Stimulated activated naive B cell treated with anti-CD40 and anti-IgM and Interleukin-4, amounts not matched to agents 10 μg/mL and 1 μg/mL and 100 μg/mL, for 72 hours (primary cell): ENCODE measurements at regions not wholly inside any gene's neighbourhood (a gene's known extent, or its start where the extent isn't known, plus 50 kb on each side); places are given as distances from the start of the nearest gene placed in this dataset.
"Not testable (repeated sequence)": the region's sequence is repeated elsewhere in the genome, so short reads cannot be mapped to it uniquely, and the experiment has no call there.

Experiments used
- ATAC-seq, 2 donors: fragments of 150-1000 bp; cut with Tn5 transposase; replicated peaks; 2 replicates each; pipeline ENCODE4 v1.10.0; 2021; ENCODE audit warnings: moderate library complexity in 1 of 2
- DNase-seq: peaks from one replicate; pipeline ENCODE4 v3.0.0; 2021
- H3K27ac Mint-ChIP-seq: one replicate; pipeline ENCODE4 v1.8.0; 2022; ENCODE audit warnings: mild to moderate bottlenecking, mixed read lengths
- H3K27me3 Mint-ChIP-seq, 2 donors: one replicate each; pipeline ENCODE4 v1.8.0; 2022; ENCODE audit warnings: mixed read lengths in 2 of 2
- H3K36me3 Mint-ChIP-seq, 2 donors: one replicate each; pipeline ENCODE4 v1.8.0; 2022; ENCODE audit warnings: mixed read lengths in 2 of 2, mild to moderate bottlenecking in 1 of 2
- H3K4me1 Mint-ChIP-seq, 2 donors: one replicate each; pipeline ENCODE4 v1.8.0; 2022; ENCODE audit warnings: mixed read lengths in 2 of 2, mild to moderate bottlenecking in 1 of 2
- H3K4me3 Mint-ChIP-seq, 2 donors: one replicate each; pipeline ENCODE4 v1.8.0; 2022; ENCODE audit warnings: mild to moderate bottlenecking in 2 of 2, mixed read lengths in 2 of 2, moderate library complexity in 1 of 2
- H3K9me3 Mint-ChIP-seq, 2 donors: one replicate each; pipeline ENCODE4 v1.8.0; 2022; ENCODE audit warnings: mixed read lengths in 2 of 2, mild to moderate bottlenecking in 1 of 2

DNA sequence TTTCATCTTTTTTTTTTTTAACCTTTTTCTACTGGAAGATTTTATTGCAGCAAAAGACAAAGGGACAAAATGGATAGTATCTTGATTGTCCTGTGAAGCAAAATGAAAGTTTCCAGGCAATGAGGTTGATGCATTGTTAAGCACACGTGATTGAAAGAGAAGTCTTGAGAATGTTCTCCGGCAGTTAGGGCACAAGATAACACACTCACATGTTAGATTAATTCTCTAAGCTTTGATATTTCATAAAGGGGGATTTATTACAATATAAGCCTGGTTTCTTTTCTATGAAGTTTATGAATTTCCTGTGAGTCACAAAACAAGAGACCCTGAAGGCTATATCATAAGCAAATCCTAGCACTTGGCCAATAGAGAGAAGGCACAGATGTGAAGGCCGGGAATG is 93.4 kb upstream of the ARMC3 start:
- Mint-ChIP-seq H3K27me3 (peaks cover under 1 to 1% of the 10 kb centered on the region in 2 donors), H3K4me3 (no peak overlapping the region), H3K9me3 (peaks cover 0 to 3% of the 10 kb centered on the region in 2 donors), H3K27ac (no peak overlapping the region), H3K36me3 (peaks cover 0 to 3% of the 10 kb centered on the region in 2 donors), H3K4me1 (peaks cover 4 to 7% of the 10 kb centered on the region in 2 donors)
- DNase-seq (no peak), ATAC-seq (no peak)

DNA sequence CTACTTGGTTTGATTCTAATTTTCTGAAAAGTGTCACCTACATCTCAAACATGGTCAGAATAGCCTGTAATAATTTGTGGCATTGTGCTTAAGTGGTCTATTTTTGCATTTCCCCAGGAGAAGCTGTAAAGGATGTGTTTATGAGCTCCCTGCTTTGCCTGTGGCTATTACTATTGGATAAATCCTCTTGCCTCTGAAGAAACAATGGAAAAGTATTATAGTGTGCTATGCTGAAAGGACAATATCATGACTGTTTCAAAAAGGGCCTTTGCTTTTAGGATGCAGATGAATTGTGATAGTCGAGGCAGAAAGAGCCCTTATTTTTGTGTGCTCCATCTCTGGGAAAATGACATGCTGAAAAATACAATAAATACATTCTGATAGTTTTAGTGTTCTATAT is 94.1 kb upstream of the ARMC3 start:
- Mint-ChIP-seq H3K36me3 (peaks cover 0 to 3% of the 10 kb centered on the region in 2 donors), H3K27ac (no peak overlapping the region), H3K4me3 (no peak overlapping the region), H3K9me3 (peaks cover 0 to 3% of the 10 kb centered on the region in 2 donors), H3K27me3 (no peaks in the 10 kb centered on the region), H3K4me1 (peaks cover 4 to 7% of the 10 kb centered on the region in 2 donors)
- ATAC-seq (no peak), DNase-seq (no peak)

GRCh38 chr10:22833353-22833752 is 94.5 kb upstream of the ARMC3 start:
- Mint-ChIP-seq H3K36me3 (peaks cover 0 to 3% of the 10 kb centered on the region in 2 donors), H3K27ac (no peak overlapping the region)

DNA sequence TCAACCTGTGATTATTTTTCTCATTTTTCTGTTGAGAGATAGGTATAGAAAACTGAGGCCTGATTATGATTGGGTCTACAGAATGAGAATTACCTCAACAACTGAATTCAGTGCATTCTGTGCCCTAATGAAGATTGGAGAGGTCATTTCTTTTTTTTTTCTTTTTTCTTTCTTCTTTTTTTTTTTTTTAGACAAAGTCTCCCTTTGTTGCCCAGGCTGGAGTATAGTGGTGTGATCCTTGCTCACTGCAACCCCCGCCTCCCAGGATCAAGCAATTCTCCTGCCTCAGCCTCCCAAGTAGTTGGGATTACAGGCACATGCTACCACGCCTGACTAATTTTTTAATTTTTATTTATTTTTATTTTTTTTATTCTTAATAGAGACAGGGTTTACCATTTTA is 95.0 kb upstream of the ARMC3 start:
- H3K4me3 Mint-ChIP-seq: no peak overlapping the region

More at GRCh38 chr10:22833353-22833752, 94.5 kb upstream of the ARMC3 start:
- no peak for ATAC-seq
- H3K9me3 Mint-ChIP-seq: peaks cover 0 to 3% of the 10 kb centered on the region in 2 donors
- H3K27me3 Mint-ChIP-seq: no peaks in the 10 kb centered on the region
- H3K4me1 Mint-ChIP-seq: peaks cover 4 to 7% of the 10 kb centered on the region in 2 donors
- H3K4me3 Mint-ChIP-seq: no peak overlapping the region
- DNase-seq: no peak

GRCh38 chr10:22832066-22832602 is 95.7 kb upstream of the ARMC3 start:
- H3K4me3 Mint-ChIP-seq: no peak overlapping the region

More for the DNA sequence above, 95.0 kb upstream of the ARMC3 start:
- no peak for DNase-seq
- H3K27me3 Mint-ChIP-seq: no peaks in the 10 kb centered on the region
- H3K9me3 Mint-ChIP-seq: peaks cover 0 to 3% of the 10 kb centered on the region in 2 donors
- peaks cover 2 to 4% of the 10 kb centered on the region in 2 donors for H3K4me1 Mint-ChIP-seq
- H3K27ac Mint-ChIP-seq: no peak overlapping the region
- peaks cover 0 to 1% of the 10 kb centered on the region in 2 donors for H3K36me3 Mint-ChIP-seq
- no peak for ATAC-seq

DNA sequence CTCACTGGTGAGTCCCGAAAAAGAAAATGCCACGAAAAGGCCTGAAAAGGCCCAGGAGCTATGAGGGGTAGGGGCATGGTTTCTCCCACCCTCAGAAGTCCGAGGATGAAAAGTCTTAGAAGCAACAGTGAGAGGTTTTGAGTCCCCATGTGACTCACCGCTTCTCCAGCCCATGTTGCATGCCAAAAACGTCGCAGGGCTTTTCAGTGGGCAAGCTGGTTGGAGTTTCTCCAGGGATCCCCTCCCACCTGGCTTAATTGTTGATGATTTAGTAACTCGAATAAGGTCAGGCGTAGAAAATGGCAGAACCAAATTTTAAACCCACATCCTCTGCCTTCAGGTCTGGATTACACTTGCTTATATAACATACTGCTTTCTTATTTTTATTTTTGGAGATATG is 96.3 kb upstream of the ARMC3 start:
- ATAC-seq: no peak
- no peaks in the 10 kb centered on the region for H3K4me1 Mint-ChIP-seq
- no peaks in the 10 kb centered on the region for H3K36me3 Mint-ChIP-seq
- DNase-seq: no peak
- no peaks in the 10 kb centered on the region for H3K27me3 Mint-ChIP-seq
- peaks cover 0 to 2% of the 10 kb centered on the region in 2 donors for H3K9me3 Mint-ChIP-seq
- H3K4me3 Mint-ChIP-seq: no peak overlapping the region
- no peak overlapping the region for H3K27ac Mint-ChIP-seq

More at GRCh38 chr10:22832066-22832602, 95.7 kb upstream of the ARMC3 start:
- no peak overlapping the region for H3K27ac Mint-ChIP-seq
- peaks cover 0 to 2% of the 10 kb centered on the region in 2 donors for H3K9me3 Mint-ChIP-seq
- DNase-seq (no peak), ATAC-seq (no peak)
- no peaks in the 10 kb centered on the region for H3K27me3 Mint-ChIP-seq
- H3K4me1 Mint-ChIP-seq: no peaks in the 10 kb centered on the region
- H3K36me3 Mint-ChIP-seq: no peaks in the 10 kb centered on the region

- not testable (repeated sequence) for DNase-seq, H3K27me3 Mint-ChIP-seq, H3K4me1 Mint-ChIP-seq, H3K4me3 Mint-ChIP-seq, H3K36me3 Mint-ChIP-seq, ATAC-seq, H3K27ac Mint-ChIP-seq, H3K9me3 Mint-ChIP-seq
Observed at GRCh38 chr10:22828712-22829111, 99.1 kb upstream of the ARMC3 start.

DNA sequence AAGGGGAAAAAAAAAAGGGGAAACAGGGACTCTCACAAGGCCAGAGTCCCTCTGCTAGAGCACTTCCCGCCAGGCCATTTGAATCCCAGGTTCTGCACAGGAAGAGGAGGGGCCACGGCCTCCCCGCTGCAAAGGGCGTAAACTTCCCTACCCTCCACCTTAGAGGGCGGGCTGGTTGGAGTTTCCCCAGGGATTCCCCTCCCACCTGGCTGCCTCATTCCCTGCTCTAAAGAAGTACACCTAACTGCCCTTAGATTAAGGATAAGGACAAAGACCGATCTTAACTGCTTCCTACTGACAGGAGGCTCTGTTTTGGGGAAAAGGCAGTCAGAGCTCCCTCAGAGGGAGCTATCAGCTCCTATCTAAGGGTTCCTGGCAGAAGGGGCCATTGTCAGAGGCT is 102.0 kb upstream of the ARMC3 start:
- no peaks in the 10 kb centered on the region for H3K27me3 Mint-ChIP-seq
- H3K36me3 Mint-ChIP-seq: no peaks in the 10 kb centered on the region
- H3K27ac Mint-ChIP-seq: no peak overlapping the region
- no peak overlapping the region for H3K4me3 Mint-ChIP-seq
- H3K9me3 Mint-ChIP-seq: peaks cover 0 to 2% of the 10 kb centered on the region in 2 donors
- no peak for ATAC-seq
- peaks cover 2 to 5% of the 10 kb centered on the region in 2 donors for H3K4me1 Mint-ChIP-seq
- DNase-seq: no peak

- Mint-ChIP-seq H3K4me1 (peaks cover 2 to 5% of the 10 kb centered on the region in 2 donors), H3K4me3 (no peak overlapping the region), H3K27me3 (peaks cover 0 to 8% of the 10 kb centered on the region in 2 donors), H3K36me3 (no peaks in the 10 kb centered on the region), H3K9me3 (peaks cover 0 to 2% of the 10 kb centered on the region in 2 donors), H3K27ac (no peak overlapping the region)
- no peak for ATAC-seq
- no peak for DNase-seq
Observed at GRCh38 chr10:22824984-22825383, 102.9 kb upstream of the ARMC3 start.

DNA sequence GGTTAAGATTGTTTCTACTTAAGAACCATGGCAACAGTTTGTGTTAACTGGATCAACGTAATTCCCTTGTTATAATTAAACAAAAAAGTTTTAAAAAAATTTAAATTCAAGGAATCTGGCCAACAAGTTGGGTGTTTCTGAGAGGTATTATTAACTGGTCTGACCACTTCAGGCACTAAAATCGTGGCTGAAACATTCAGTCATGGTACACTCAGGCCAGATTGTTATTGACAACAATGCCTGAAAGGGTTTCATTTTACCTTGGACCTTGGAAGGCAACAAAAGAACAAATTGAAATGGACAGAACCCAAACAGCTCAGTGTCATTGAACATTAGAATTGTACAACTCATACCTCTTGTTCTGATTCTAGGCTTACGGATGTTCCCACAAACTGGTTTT is 103.3 kb upstream of the ARMC3 start:
- ATAC-seq: no peak

DNA sequence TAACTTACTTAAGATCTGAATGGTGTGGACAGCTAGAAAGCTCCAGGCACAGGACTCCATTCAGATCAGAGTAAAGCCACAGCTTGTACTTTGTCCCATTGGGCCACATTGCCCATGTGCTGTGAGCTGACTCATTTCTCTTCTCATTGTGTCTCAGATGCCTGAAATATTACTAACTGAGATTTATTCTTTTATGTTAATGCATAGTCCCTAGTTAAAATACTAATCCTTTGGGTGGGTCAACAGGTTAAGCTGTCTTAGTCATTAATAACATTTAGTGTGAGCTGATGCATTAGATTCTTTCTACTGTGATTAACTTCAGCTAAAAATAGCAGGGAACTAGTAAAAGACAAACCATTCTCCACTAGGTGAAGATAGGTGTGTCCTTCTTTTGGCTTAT is 104.7 kb upstream of the ARMC3 start:
- Mint-ChIP-seq H3K4me3 (no peak overlapping the region), H3K9me3 (peaks cover 0 to 2% of the 10 kb centered on the region in 2 donors), H3K4me1 (peaks cover 2 to 5% of the 10 kb centered on the region in 2 donors), H3K27me3 (peaks cover 0 to 10% of the 10 kb centered on the region in 2 donors), H3K36me3 (no peaks in the 10 kb centered on the region), H3K27ac (no peak overlapping the region)
- DNase-seq (no peak), ATAC-seq (peak; percentile 42 to 45)

More for the DNA sequence above, 103.3 kb upstream of the ARMC3 start:
- Mint-ChIP-seq H3K4me3 (no peak overlapping the region), H3K27ac (no peak overlapping the region), H3K27me3 (peaks cover 0 to 10% of the 10 kb centered on the region in 2 donors), H3K9me3 (peaks cover 0 to 2% of the 10 kb centered on the region in 2 donors), H3K36me3 (no peaks in the 10 kb centered on the region), H3K4me1 (peaks cover 2 to 5% of the 10 kb centered on the region in 2 donors)
- DNase-seq: no peak

GRCh38 chr10:22821921-22822320 is 105.9 kb upstream of the ARMC3 start:
- H3K27me3 Mint-ChIP-seq: peaks cover 0 to 10% of the 10 kb centered on the region in 2 donors
- DNase-seq, H3K4me3 Mint-ChIP-seq, H3K36me3 Mint-ChIP-seq, ATAC-seq, H3K4me1 Mint-ChIP-seq, H3K27ac Mint-ChIP-seq, H3K9me3 Mint-ChIP-seq: not testable (repeated sequence)

GRCh38 chr10:22821501-22821900 is 106.4 kb upstream of the ARMC3 start:
- H3K9me3 Mint-ChIP-seq: no peaks in the 10 kb centered on the region
- no peak for DNase-seq
- H3K4me3 Mint-ChIP-seq: no peak overlapping the region
- H3K27ac Mint-ChIP-seq: no peak overlapping the region
- ATAC-seq: no peak
- H3K27me3 Mint-ChIP-seq: peaks cover 0 to 10% of the 10 kb centered on the region in 2 donors
- peaks cover 2 to 11% of the 10 kb centered on the region in 2 donors for H3K4me1 Mint-ChIP-seq
- no peaks in the 10 kb centered on the region for H3K36me3 Mint-ChIP-seq

DNA sequence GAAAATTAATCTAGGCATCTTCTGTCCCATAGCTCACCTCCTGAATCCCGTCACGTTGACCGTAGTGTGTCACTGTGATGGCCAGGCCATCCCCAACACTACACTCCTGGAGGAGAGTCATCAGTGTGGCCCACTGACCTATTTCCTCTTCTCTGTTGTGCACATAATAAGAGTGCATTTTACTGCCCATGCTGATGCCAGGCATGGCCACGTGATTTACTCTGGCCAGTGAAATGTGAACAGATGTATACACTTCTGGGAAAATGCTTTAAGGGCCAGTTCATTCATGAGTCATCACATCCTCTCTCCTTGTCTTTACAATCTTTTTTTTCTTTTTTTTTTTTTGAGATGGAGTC is 101.9 kb upstream of the PIP4K2A start:
- ATAC-seq (peak; percentile 41 to 68), DNase-seq (no peak)
- H3K9me3 Mint-ChIP-seq: no peaks in the 10 kb centered on the region
- H3K36me3 Mint-ChIP-seq: no peaks in the 10 kb centered on the region
- H3K4me1 Mint-ChIP-seq: peaks cover 0 to 10% of the 10 kb centered on the region in 2 donors
- H3K27me3 Mint-ChIP-seq: peaks cover 0 to 10% of the 10 kb centered on the region in 2 donors
- no peak overlapping the region for H3K4me3 Mint-ChIP-seq
- H3K27ac Mint-ChIP-seq: no peak overlapping the region

GRCh38 chr10:22810643-22811465 is 96.5 kb upstream of the PIP4K2A start:
- no peaks in the 10 kb centered on the region for H3K4me1 Mint-ChIP-seq
- ATAC-seq (no peak), DNase-seq (no peak)
- peaks cover 4 to 7% of the 10 kb centered on the region in 2 donors for H3K27me3 Mint-ChIP-seq
- H3K36me3 Mint-ChIP-seq: no peaks in the 10 kb centered on the region
- peaks cover 2 to 3% of the 10 kb centered on the region in 2 donors for H3K9me3 Mint-ChIP-seq
- no peak overlapping the region for H3K27ac Mint-ChIP-seq
- H3K4me3 Mint-ChIP-seq: no peak overlapping the region
